Natural killer cell (primary cell): ENCODE measurements at regions not wholly inside any gene's neighbourhood (a gene's known extent, or its start where the extent isn't known, plus 50 kb on each side); places are given as distances from the start of the nearest gene placed in this dataset.

Experiments
- ATAC-seq, 3 donors: fragments of 150-1000 bp in 2 of 3; fragments of 200-7000 bp in 1 of 3; cut with Tn5 transposase; 1 replicate in 1 of 3; 2 replicates in 2 of 3; pipeline ENCODE4 v1.10.0; 2021; ENCODE audit warnings: mild to moderate bottlenecking in 2 of 3, moderate library complexity in 2 of 3
- DNase-seq, 2 donors: peaks; one replicate each; pipeline versions ENCODE4 v3.0.0 to v3.0.0-alpha.2; 2013 to 2021; ENCODE audit warnings: mixed read lengths in 1 of 2
- H3K27ac ChIP-seq: one replicate; pipeline ENCODE4 v1.5.1; 2013; ENCODE audit warnings: mild to moderate bottlenecking, low read length
- H3K27me3 ChIP-seq: one replicate; pipeline ENCODE4 v1.6.1; 2013; ENCODE audit warnings: low read length; ENCODE audit not compliant: control insufficient read depth, insufficient read depth
- H3K36me3 ChIP-seq: one replicate; pipeline ENCODE4 v1.6.1; 2013; ENCODE audit warnings: low read length; ENCODE audit not compliant: control insufficient read depth, insufficient read depth
- H3K4me1 ChIP-seq: one replicate; pipeline ENCODE4 v1.6.1; 2013; ENCODE audit warnings: low read length; ENCODE audit not compliant: control insufficient read depth, insufficient read depth
- H3K4me3 ChIP-seq: one replicate; pipeline ENCODE4 v1.5.1; 2013; ENCODE audit warnings: low read length
- H3K9me3 ChIP-seq: one replicate; pipeline ENCODE4 v1.6.1; 2013; ENCODE audit warnings: low read length; ENCODE audit not compliant: control insufficient read depth, insufficient read depth
- H3K27ac Mint-ChIP-seq, 2 donors: one replicate each; pipeline ENCODE4 v1.8.0; 2022; ENCODE audit warnings: mild to moderate bottlenecking in 2 of 2, mixed read lengths in 2 of 2, moderate library complexity in 1 of 2
- H3K27me3 Mint-ChIP-seq, 2 donors: one replicate each; pipeline ENCODE4 v1.8.0; 2022; ENCODE audit warnings: low read depth in 2 of 2, mixed read lengths in 2 of 2
- H3K36me3 Mint-ChIP-seq: one replicate; pipeline ENCODE4 v1.8.0; 2022; ENCODE audit warnings: mixed read lengths
- H3K4me1 Mint-ChIP-seq, 2 donors: one replicate each; pipeline ENCODE4 v1.8.0; 2022; ENCODE audit warnings: mixed read lengths in 2 of 2
- H3K4me3 Mint-ChIP-seq: one replicate; pipeline ENCODE4 v1.8.0; 2022; ENCODE audit warnings: mild to moderate bottlenecking, moderate library complexity, mixed read lengths
- H3K9me3 Mint-ChIP-seq, 2 donors: one replicate each; pipeline ENCODE4 v1.8.0; 2022; ENCODE audit warnings: mixed read lengths in 2 of 2
- WGBS: methylation state at CpG from one replicate; pipeline ENCODE4 v1.1.7; 2013; ENCODE audit warnings: missing lambda C conversion rate; ENCODE audit not compliant: insufficient coverage; 5-methylcytosine and 5-hydroxymethylcytosine counted together
- intact Hi-C: fragments of 100-400 bp; cut with micrococcal nuclease; formaldehyde crosslinking; loops from one replicate; pipeline ENCODE4 v1.14.2; 2022
- TF ChIP-seq, protein P1 (sequence below): fragments of 200-600 bp; IDR thresholded peaks from one replicate; pipeline ENCODE4 v1.8.0; 2022; ENCODE audit warnings: antibody characterized with exemption

GRCh38 chr6:145318952-145319351 is 416.4 kb downstream of the EPM2A start:
- no peak overlapping the region for H3K4me3 Mint-ChIP-seq
- peaks cover 0 to 5% of the 10 kb centered on the region in 2 donors for H3K9me3 Mint-ChIP-seq
- H3K9me3 ChIP-seq: no peaks in the 10 kb centered on the region
- H3K36me3 Mint-ChIP-seq: no peaks in the 10 kb centered on the region
- intact Hi-C loops: no loop called here
- H3K27me3 ChIP-seq: no peaks in the 10 kb centered on the region
- ATAC-seq (no peak), DNase-seq (no peak)
- H3K4me1 ChIP-seq: no peaks in the 10 kb centered on the region
- no peak overlapping the region for H3K27ac ChIP-seq
- H3K4me3 ChIP-seq: no peak overlapping the region
- no peaks in the 10 kb centered on the region for H3K4me1 Mint-ChIP-seq
- TF ChIP-seq, protein P1, sequence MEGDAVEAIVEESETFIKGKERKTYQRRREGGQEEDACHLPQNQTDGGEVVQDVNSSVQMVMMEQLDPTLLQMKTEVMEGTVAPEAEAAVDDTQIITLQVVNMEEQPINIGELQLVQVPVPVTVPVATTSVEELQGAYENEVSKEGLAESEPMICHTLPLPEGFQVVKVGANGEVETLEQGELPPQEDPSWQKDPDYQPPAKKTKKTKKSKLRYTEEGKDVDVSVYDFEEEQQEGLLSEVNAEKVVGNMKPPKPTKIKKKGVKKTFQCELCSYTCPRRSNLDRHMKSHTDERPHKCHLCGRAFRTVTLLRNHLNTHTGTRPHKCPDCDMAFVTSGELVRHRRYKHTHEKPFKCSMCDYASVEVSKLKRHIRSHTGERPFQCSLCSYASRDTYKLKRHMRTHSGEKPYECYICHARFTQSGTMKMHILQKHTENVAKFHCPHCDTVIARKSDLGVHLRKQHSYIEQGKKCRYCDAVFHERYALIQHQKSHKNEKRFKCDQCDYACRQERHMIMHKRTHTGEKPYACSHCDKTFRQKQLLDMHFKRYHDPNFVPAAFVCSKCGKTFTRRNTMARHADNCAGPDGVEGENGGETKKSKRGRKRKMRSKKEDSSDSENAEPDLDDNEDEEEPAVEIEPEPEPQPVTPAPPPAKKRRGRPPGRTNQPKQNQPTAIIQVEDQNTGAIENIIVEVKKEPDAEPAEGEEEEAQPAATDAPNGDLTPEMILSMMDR: no peak
- no peaks in the 10 kb centered on the region for H3K36me3 ChIP-seq
- H3K27ac Mint-ChIP-seq: no peak overlapping the region
- H3K27me3 Mint-ChIP-seq: no peaks in the 10 kb centered on the region

DNA sequence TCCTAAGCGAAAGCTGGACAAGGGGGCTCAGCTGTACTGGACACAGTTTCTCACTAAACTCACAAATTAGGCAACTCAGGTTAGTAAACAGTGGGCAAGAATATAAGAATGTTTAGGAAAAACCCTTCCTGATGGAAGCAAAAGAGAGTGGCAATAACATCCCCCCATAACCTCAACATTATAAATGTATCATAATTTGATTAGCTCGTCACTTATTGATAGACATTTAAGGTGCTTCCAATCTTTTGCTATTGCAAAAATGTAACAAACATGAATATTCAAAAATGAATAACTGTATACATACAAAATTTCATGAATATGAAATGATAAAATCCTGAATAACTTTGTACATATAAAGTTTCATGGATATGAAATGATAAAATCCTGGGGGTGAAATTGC is 415.7 kb downstream of the EPM2A start:
- 100% methylated on average over 1 of the region's 2 CpGs for WGBS
- intact Hi-C loops: no loop called here
- Mint-ChIP-seq H3K27me3 (no peaks in the 10 kb centered on the region), H3K4me3 (no peak overlapping the region), H3K9me3 (peaks cover 0 to 5% of the 10 kb centered on the region in 2 donors), H3K4me1 (no peaks in the 10 kb centered on the region), H3K36me3 (no peaks in the 10 kb centered on the region), H3K27ac (no peak overlapping the region)
- Histone ChIP-seq H3K9me3 (no peaks in the 10 kb centered on the region), H3K36me3 (no peaks in the 10 kb centered on the region), H3K4me3 (no peak overlapping the region), H3K27ac (no peak overlapping the region), H3K27me3 (no peaks in the 10 kb centered on the region), H3K4me1 (no peaks in the 10 kb centered on the region)
- TF ChIP-seq, protein P1: no peak
- DNase-seq: no peak
- ATAC-seq: no peak

- no peak for DNase-seq
- Mint-ChIP-seq H3K4me3 (no peak overlapping the region), H3K36me3 (no peaks in the 10 kb centered on the region), H3K9me3 (peaks cover 5 to 7% of the 10 kb centered on the region in 2 donors), H3K4me1 (no peaks in the 10 kb centered on the region), H3K27ac (no peak overlapping the region), H3K27me3 (no peaks in the 10 kb centered on the region)
- no peak overlapping the region for H3K4me3 ChIP-seq
- TF ChIP-seq, protein P1: no peak
- H3K27me3 ChIP-seq: no peaks in the 10 kb centered on the region
- H3K4me1 ChIP-seq: no peaks in the 10 kb centered on the region
- H3K27ac ChIP-seq: no peak overlapping the region
- H3K36me3 ChIP-seq: no peaks in the 10 kb centered on the region
- 67% methylated on average over 1 of the region's 1 CpG for WGBS
- ATAC-seq: no peak
- intact Hi-C loops: no loop called here
- H3K9me3 ChIP-seq: peaks cover 3% of the 10 kb centered on the region
These were observed 411.7 kb downstream of the EPM2A start for GRCh38 chr6:145323646-145324045.

GRCh38 chr6:145327586-145327985 is 407.7 kb downstream of the EPM2A start:
- H3K9me3 ChIP-seq: peaks cover 3% of the 10 kb centered on the region
- H3K36me3 ChIP-seq: no peaks in the 10 kb centered on the region
- Mint-ChIP-seq H3K4me3 (no peak overlapping the region), H3K27ac (no peak overlapping the region), H3K4me1 (no peaks in the 10 kb centered on the region), H3K36me3 (no peaks in the 10 kb centered on the region), H3K9me3 (peaks cover 3 to 7% of the 10 kb centered on the region in 2 donors), H3K27me3 (no peaks in the 10 kb centered on the region)
- H3K4me3 ChIP-seq: no peak overlapping the region
- 52% methylated on average over 2 of the region's 2 CpGs for WGBS
- no peaks in the 10 kb centered on the region for H3K27me3 ChIP-seq
- ATAC-seq (no peak), DNase-seq (no peak)
- TF ChIP-seq, protein P1: no peak
- H3K4me1 ChIP-seq: no peaks in the 10 kb centered on the region
- intact Hi-C loops: no loop called here
- no peak overlapping the region for H3K27ac ChIP-seq
